ENCODE measurements at regions not wholly inside any gene's neighbourhood (a gene's known extent, or its start where the extent isn't known, plus 50 kb on each side); places are given as distances from the start of the nearest gene placed in this dataset.
A peak's percentile ranks its signal among the peaks of the same experiment; 100 is the strongest.

- Mint-ChIP-seq H3K4me1 (no peaks in the 10 kb centered on the region), H3K4me3 (no peak overlapping the region), H3K36me3 (ENCODE audit: low read depth) (no peaks in the 10 kb centered on the region)
These were observed 520.0 kb upstream of the LUZP2 start for GRCh38 chr11:23976841-23977271.

GRCh38 chr11:23988381-23989006 is 508.4 kb upstream of the LUZP2 start:
- no peaks in the 10 kb centered on the region for H3K9me3 Mint-ChIP-seq
- H3K4me3 Mint-ChIP-seq: no peak overlapping the region
- no peaks in the 10 kb centered on the region for H3K27me3 Mint-ChIP-seq (ENCODE audit: low read depth)
- H3K27ac Mint-ChIP-seq: no peak overlapping the region
- H3K36me3 Mint-ChIP-seq (ENCODE audit: low read depth): no peaks in the 10 kb centered on the region
- H3K4me1 Mint-ChIP-seq: peaks cover 14% of the 10 kb centered on the region
- no peak for TF ChIP-seq CTCF (IDR thresholded peaks at IDR 0.05; ENCODE audit: unreplicated experiment in 3 of 3)

More at GRCh38 chr11:23976841-23977271, 520.0 kb upstream of the LUZP2 start:
- Mint-ChIP-seq H3K27ac (no peak overlapping the region), H3K9me3 (no peaks in the 10 kb centered on the region), H3K27me3 (ENCODE audit: low read depth) (no peaks in the 10 kb centered on the region)
- TF ChIP-seq CTCF (IDR thresholded peaks at IDR 0.05; ENCODE audit: unreplicated experiment in 3 of 3): no peak

- Mint-ChIP-seq H3K9me3 (no peaks in the 10 kb centered on the region), H3K4me1 (peaks cover 14% of the 10 kb centered on the region), H3K27me3 (ENCODE audit: low read depth) (no peaks in the 10 kb centered on the region)
These were observed 506.3 kb upstream of the LUZP2 start for GRCh38 chr11:23990346-23991164.

GRCh38 chr11:23991165-23991539 is 505.7 kb upstream of the LUZP2 start:
- TF ChIP-seq CTCF (IDR thresholded peaks at IDR 0.05; ENCODE audit: unreplicated experiment in 3 of 3): no peak
- H3K27me3 Mint-ChIP-seq (ENCODE audit: low read depth): no peaks in the 10 kb centered on the region
- no peaks in the 10 kb centered on the region for H3K36me3 Mint-ChIP-seq (ENCODE audit: low read depth)
- H3K4me3 Mint-ChIP-seq: no peak overlapping the region
- peak overlapping the region in 2 of 3 experiments; percentile 20 to 58 for H3K27ac Mint-ChIP-seq
- H3K9me3 Mint-ChIP-seq: peaks cover 3% of the 10 kb centered on the region
- peaks cover 14% of the 10 kb centered on the region for H3K4me1 Mint-ChIP-seq

More at GRCh38 chr11:23990346-23991164, 506.3 kb upstream of the LUZP2 start:
- Mint-ChIP-seq H3K4me3 (no peak overlapping the region), H3K36me3 (ENCODE audit: low read depth) (no peaks in the 10 kb centered on the region), H3K27ac (peak overlapping the region in 1 of 3 experiments; percentile 58)
- no peak for TF ChIP-seq CTCF (IDR thresholded peaks at IDR 0.05; ENCODE audit: unreplicated experiment in 3 of 3)

- Mint-ChIP-seq H3K27ac (no peak overlapping the region), H3K4me1 (peaks cover 12% of the 10 kb centered on the region), H3K4me3 (no peak overlapping the region), H3K36me3 (ENCODE audit: low read depth) (no peaks in the 10 kb centered on the region), H3K27me3 (ENCODE audit: low read depth) (no peaks in the 10 kb centered on the region), H3K9me3 (peaks cover 27% of the 10 kb centered on the region)
- no peak for TF ChIP-seq CTCF (IDR thresholded peaks at IDR 0.05; ENCODE audit: unreplicated experiment in 3 of 3)
These were observed 501.0 kb upstream of the LUZP2 start for GRCh38 chr11:23995891-23996290.
